Urothelium cell line (cell line): ENCODE measurements at regions not wholly inside any gene's neighbourhood (a gene's known extent, or its start where the extent isn't known, plus 50 kb on each side); places are given as distances from the start of the nearest gene placed in this dataset.
"Not testable (repeated sequence)": the region's sequence is repeated elsewhere in the genome, so short reads cannot be mapped to it uniquely, and the experiment has no call there.

Experiments used
- DNase-seq: peaks from one replicate; pipeline ENCODE4 v3.0.0; 2011; ENCODE audit warnings: low spot score, mixed read lengths
- FAIRE-seq: peaks from 2 replicates; lab custom pipeline; 2011; peaks lifted over from hg19 to GRCh38; lab: Jason Lieb, UNC

DNA sequence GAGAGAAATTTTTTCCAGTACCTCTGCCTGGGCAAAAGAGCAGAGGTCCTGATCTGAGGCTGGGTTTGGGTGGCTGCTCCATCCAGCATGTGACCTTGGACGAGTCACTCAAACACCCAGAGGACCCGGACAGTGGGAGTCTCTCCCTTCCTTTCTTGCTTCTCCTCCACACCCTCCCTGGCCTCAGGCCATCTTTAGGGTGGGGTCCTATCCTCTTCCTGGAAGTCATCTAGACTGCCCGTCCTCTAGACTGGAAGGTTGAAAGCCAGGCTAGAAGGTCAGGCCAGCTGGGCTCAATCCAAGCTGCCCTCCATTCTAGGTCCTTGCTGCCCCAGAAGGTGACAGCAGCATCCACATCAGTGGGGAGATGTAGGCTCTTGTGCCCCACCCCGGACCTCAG is 599.5 kb downstream of the MATN1 start:
- FAIRE-seq: no peak
- no peak for DNase-seq

DNA sequence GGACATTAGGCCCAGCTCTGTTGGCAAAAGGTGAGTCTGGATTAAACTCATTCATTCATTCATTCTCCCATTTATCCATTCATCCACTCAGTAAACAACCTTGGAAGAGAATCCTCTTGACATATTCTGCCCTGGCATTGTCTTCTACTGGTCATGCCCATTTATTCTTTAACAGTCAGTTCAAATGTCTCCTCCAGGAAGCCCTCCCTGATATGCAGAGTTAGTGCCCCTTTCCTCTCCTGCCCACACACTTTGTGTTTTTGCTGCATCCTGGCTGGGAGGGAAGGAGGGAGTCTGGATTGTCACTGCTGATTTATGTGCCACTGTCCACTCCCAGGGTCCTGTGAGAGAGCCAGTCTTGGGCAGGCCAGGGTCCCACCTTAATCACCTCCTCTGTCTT is 600.3 kb downstream of the MATN1 start:
- FAIRE-seq: no peak
- no peak for DNase-seq

DNA sequence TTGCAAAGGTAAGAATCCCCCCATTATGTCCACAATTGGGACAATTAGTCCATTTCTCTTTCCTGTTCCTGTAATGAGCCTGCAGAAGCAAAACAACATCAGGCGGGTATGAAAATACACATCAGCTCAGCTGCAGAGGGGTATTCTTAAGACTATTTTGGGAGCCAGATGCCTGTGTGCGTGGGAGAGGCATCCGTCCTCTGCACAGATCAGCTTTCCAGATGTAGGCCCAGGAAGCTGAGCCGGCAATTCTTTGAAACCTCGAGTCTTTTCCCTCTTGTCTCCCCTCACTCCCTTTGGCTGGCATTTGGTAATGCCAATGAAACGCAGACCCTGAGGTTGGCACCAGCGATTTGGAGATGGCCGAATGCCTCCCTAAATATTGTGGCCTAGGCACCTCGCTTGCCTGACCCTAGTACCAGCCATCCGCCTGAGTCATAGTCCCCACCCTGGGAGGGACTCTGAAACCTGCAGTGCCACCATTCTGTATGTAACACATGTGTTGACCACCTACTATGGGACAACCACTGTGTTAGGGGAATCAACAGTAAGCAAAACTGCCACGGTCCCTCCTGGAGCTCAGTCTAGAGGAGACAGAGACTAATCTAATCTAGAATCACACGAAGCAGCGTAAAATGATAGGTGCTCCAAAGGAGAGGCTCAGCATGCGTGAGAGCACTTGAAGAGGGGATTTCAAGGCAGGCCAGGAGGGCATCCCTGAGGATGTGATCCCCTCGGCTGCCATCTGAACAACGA is 603.0 kb downstream of the MATN1 start:
- FAIRE-seq (no peak), DNase-seq (no peak)

DNA sequence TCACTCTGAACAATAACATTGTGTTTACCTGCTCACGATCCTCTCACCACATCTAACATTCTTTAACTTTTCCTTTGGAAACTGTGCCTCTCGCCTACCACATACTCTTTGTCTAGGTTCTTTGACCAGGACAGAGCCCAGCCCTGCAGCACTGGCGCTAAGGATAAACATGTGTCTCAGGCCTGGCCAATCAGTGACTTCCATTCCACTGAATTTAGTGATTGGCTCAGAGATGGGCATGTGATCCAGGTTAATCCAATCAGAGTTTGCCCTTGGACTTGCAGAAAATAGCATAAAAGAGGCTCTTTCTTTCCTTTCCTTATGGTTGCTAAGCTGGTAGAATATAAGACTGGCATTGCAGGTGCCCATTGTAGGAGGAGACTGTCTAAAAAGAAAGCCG is 605.7 kb downstream of the MATN1 start:
- DNase-seq: no peak
- FAIRE-seq: no peak

DNA sequence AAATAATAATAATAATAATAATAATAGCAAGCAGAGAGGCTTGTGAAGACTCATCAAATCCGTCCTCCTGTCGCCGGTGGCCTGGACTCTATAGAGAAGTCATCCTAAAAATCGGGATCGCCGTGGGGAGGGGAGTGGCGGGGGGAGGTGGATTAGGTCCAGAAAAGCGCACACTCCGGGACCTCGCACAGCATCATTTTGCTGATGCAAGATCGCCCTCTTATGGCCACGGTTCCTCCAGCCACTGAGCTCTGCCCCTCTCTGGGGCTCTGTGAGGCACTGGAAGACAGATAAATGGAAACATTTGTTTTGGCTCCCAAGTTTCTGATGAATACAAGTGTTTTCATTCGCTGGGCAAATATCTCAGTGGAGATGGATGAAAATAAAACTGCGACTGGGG is 612.0 kb downstream of the MATN1 start:
- DNase-seq: peak; percentile 79
- no peak for FAIRE-seq

DNA sequence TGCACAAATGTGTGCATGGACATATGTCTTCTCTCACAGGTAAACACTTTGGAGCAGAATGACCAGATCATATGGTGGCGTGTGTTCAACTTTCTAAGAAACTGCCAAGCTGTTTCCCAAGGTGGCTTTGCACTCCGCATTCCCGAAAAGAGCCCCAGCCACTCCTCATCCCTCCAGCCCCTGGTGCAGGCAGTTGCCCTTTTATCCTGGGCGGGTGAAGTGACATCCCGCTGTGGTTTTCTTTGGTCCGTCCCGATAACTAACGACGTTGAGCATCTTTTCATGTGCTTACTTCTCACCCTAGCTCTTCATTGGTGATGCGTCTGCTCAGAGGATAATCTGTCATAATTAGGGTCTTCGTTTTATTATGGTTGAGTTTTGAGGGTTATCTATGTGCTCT is 612.5 kb downstream of the MATN1 start:
- FAIRE-seq (no peak), DNase-seq (no peak)

DNA sequence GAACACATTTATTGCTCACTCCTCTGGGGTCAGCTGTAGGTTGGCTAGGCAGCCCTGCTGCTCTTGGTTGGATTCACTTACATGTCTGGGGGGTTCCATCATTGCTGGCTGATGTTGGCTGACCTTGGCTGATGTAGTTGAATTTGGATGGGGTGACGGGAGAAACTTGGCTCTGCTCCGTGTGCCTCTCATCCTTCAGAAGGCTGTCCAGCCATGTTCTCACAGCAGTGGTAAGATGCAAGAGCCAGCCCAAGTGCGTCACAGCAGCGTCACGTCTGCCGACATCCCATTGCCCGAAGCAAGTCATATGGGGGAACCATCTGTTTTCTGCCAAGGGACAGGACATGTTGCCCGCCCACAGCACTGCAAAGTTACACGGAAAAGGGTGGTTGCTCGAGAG is 613.5 kb downstream of the MATN1 start:
- DNase-seq (no peak), FAIRE-seq (no peak)

DNA sequence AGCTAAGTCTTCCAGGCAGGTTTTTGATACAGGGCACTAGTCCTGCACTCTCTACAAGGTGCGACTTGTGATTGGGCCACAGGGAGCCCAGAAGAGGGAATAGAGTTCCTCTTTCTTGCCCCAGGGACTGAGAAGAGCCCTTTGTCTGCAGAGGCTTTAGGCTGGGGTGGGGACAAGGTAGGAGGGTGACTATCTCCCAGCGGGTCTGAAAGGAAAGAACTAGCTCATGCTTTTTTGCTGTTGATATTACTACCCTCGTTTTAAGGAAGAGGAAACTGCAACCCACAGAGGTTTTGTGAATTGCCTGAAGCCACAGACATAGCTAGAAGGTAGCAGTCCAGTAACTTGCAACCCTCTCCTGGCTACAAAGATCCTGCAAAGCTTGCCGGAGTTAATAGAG is 615.2 kb downstream of the MATN1 start:
- no peak for DNase-seq
- no peak for FAIRE-seq

DNA sequence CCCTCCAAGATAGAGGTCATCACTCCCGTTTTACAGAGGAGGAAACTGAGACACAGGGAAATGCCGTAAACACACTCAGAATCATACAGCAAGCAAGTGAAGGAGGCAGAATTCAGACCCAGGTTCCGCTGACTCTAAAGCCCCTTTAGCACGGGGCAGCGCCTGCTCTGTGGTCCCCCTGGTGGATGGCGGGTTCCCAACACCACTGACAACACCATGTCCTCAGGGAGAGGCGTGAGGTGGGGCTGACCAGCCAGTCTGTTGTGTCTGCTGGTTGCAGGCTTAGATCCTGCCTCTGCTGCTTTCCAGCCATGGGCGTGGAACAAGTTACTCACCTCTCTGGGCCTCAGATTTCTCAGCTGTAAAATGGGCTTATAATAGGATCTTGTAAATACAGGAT is 617.3 kb downstream of the MATN1 start:
- FAIRE-seq: no peak
- peak; percentile 78 for DNase-seq

DNA sequence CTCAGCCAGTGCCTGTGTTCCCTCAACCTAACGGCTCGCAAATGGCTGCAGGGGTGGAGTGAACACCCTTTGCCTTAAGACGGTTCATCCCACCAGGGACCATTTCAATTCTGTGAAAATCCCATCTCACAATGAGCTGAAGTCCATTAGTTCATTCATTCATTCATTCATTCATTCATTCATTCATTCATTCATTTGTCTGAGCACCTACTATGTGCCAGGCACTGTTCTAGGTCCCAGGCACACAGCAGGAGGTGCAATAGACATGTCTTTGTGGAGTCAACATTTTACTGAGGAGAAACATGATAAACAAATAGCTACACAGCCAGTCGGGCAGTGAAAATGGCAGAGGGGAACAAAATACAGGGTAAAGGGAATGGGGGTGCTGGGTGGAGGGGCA is 618.8 kb downstream of the MATN1 start:
- no peak for DNase-seq
- no peak for FAIRE-seq

DNA sequence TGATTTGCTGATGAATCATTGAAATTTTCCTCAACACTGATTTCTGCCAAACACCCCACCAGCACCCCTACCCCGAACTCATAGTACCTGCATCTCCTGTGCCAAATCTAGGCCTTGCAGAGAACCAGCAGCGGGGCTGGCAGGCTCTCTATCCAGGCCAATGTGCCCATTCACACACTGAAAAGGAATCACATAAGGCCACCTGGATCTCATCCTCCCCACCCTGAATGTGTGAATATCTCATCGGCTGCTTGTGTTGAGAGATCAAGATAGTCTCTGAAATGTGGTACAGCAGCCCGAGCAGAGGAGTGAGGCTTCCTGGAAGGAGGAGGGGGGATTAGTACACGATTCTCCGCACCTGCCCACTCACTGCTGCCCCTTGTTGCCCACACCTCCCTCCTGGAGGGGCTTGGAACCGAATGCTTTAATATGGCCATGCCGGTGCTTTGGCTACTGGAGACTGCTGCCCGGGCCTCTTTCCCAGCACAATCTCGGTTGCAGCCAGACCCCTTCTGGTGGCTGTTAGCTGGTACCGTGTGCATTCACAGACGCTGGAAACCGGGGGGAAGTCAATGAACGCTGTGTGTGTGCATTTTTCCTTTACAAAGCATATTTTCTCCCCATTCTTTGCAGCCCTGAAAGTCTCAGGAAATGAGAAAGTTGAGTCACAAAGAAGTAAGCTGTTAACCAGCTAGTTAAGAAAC is 619.5 kb downstream of the MATN1 start:
- no peak for FAIRE-seq
- no peak for DNase-seq

DNA sequence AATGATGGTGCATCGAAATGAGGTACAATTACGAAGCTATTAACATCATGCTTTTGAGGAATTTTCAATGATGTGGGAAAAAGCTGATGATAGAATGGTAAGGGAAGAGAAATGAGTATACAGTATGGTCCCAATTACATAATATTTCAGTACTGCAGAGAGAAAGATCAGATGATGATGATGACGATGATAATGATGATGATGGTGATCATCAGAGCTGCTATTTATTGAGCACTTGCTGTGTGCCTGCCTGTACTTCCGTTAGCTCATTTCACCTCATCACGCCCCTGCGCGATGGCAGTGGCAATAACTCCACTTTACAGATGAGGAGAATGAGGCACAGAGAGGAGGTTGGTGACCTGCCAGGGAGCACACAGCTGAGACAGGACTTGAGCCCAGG is 620.8 kb downstream of the MATN1 start:
- DNase-seq (no peak), FAIRE-seq (no peak)

DNA sequence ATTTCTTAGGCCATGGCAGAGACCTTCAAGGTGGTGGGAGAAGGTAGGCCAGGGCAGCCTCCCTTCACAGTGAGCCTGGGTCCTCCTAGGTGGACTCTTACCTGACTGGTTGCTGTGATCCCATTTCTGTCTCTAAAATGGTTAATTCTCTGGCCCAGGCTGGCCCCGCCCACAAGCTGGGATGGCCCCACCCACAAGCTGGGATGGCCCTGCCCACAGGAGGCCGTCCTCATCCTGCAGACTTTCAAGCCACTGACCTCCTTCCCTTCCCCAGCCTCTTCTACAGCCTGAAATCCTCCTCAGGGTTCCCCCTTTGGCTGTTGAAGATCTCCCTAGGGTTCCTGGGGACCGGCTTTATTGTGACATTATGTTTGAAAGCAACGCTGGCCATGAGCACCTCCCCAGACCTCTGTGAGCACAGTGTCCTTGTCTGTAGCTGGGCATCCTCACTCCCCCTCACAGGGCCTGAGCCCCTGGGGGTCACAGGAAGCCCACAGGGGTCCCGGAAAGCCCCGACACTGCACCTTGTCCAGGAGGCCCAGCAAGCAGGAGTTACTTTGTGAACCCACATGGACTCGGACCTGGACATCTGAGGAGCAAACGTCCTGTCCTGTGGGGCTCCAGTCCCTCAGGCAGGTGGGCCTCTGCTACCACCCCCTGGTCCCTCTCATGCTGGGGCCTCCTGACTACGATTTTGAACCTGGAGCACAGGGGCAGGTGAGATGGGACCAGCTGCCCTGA is 621.7 kb downstream of the MATN1 start:
- DNase-seq (no peak), FAIRE-seq (no peak)

DNA sequence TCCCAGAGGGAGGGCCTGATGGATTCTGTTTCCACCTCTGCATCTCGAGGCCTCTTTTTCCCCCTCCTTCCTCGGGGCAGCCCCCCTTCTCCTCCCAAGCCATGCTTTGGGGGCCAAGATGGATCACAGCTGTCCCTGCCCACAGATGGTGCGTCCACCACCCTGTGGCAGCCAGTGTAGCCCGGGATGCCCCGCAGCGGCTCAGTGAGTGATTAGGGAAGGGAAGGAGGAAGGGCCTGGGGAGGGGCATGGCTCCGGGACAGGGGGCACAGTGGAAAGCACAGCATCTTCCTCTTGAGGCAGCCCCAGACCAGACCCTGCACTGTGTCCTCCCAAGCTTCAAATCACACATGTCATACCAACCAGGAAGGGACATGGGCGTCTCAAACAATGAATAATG is 622.4 kb downstream of the MATN1 start:
- DNase-seq: no peak
- FAIRE-seq: no peak

DNA sequence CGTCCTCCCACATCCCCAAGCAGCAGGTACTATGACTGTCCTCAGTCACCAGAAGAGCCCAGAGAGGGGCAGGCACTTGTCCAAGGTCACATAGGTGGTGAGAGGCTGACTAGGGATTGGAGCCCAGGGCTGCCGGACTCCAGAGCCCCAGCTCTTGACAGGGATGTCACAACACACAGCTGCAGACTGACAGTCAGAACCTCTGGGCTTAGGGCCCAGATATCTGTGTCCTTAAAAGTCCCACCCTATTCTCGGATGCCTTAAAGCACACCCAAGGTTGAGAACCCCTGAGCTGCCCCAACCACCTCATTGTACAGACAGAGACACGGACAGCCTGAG is 622.9 kb downstream of the MATN1 start:
- DNase-seq (no peak), FAIRE-seq (no peak)

DNA sequence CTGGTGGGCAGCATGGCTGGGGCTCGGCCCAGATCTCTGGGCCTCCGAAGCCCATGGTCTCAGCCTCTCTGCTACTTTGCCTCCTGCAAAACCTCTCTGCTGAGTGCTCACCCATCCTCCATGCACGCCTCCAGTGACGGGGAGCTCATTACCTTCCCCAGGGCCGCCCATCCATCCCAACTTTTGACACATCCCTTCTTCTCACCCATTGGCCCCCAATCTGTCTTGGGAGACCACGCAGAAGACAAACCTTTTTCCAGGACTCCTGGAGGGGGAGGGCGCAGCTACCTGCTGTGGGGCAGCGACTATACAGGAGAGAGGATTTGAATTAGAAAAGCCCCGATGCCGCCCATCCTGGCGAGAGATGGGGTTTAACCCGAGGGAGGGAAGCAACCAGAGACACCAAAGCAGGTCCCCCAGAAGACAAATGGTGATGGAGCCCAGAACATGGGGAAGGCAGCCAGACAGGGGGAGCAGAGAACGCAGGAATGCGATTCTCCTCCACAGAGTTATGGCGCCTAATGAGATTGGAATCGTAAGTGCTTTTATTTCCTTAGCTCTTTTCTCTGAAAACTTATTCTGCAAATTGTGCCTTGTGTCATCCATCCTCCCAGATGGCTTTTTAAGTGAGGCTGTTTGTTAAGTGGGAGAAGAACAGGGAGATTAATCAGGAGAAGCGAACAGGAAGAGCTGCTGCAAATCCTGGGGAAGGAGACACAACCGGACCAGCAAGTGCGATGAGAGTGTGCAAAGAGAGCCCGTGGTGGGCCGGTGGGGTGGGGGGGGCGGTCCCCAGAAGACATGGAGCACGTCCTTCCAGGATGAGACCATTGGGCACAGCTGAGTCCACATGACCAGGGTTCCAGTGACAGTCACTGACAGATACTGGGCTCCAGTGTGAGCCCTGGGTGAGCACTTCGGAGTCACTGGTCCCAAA is 623.5 kb downstream of the MATN1 start:
- DNase-seq: no peak
- no peak for FAIRE-seq

DNA sequence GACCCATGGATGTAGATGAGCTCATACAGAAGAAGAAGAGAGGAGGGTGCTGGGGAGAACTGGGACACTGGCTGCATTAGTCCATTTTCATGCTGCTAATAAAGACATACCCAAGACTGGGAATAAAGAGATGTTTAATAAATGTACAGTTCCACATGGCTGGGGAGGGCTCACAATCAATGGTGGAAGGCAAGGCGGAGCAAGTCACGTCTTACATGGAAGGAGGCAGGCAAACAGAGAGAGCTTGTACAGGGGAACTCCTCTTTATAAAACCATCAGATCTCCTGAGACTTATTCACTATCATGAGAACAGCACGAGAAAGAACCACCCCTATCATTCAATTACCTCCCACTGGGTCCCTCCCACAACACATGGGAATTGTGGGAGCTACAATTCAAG is 625.5 kb downstream of the MATN1 start:
- FAIRE-seq, DNase-seq: not testable (repeated sequence)

DNA sequence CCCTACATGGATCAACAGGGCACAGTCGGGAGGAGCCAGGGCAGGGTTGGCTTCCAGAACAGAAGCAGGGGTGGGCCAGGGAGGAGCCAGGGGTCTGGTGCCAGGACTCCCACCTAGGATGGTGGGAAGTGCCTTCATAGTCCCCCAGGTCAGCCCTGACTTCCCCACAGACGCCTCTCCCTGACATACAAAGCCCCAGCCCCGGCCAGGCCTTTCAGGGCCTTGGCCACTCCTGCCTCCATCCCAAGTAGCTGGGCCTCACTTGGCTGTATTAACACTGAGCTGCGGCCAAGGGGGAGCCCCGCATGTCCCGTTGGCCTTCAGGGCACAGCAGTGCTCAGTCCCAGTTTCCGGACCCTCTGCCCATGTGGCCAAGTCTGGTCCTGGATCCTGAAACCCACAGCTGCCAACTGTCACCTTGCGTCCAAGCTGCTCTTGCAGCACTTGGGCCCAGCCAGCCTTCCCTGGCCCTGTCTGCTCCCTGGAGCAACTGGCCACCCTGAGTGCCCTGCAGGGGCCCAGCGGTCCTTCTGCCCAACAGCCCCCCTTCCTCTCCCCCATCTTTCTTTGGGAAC is 627.8 kb downstream of the MATN1 start:
- FAIRE-seq: no peak
- DNase-seq: no peak

DNA sequence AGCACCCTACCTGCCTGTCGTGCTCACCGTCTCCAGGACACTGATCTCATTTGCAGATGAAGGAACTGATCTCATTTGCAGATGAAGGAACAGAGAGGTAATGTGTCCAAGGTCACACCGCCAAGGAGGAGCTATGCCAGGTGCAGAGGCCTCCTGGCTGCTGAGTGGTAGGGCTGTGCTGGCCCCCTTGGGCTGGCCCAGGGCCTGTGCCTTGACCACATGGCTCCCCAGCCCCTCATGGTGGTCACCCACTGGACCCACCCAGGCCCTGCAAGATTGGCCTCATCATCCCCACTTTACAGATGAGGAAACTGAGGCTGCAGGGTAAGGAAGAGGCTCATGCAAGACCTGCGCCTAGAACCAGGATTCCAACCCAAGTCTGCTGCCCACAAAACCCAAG is 628.3 kb downstream of the MATN1 start:
- DNase-seq (no peak), FAIRE-seq (no peak)

DNA sequence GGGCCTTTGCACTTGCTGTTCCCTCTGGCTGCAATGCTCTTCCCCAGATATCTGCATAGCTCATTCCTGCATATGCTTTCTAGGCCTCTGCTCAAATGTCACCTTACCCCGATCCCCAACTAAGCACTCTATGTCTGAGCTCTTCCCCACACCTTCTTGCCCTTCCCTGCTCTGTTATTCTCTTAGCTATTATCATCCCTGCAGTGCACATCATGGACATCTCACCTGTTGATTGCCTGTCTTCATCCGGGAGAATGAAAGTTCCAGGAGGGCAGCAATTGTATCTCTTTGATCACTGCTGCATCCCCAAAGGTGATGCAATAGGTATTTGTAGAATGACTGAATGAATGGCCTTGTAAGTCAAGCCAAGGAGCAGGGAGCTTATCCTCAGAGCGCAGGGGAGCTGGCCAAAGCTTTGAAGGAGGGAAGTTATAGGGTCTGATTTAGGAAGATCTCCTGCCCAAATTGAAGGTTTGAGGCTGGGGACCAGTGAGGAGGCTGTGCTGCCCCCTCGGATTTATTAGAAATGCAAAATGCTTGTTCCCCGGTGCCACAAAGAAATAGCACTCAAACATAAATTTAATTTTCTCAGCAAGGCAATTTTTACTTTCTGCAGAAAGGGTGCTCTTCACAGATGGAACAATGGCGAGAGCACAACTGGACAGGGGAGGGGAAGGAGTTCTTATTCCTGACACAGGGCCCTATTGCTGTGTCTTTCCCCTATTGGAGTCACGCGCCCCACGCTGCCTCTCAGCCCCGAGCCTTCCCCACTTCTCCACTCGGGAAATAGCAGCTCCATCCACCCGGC is 631.1 kb downstream of the MATN1 start:
- no peak for FAIRE-seq
- DNase-seq: no peak
